HCT116 (cell line): ENCODE measurements at regions not wholly inside any gene's neighbourhood (a gene's known extent, or its start where the extent isn't known, plus 50 kb on each side); places are given as distances from the start of the nearest gene placed in this dataset.

Source experiments
- CTCF ChIP-seq, 3 experiments: fragments of 200-600 bp in 1 of 3; sonication (generic) in 1 of 3; IDR thresholded peaks in 2 of 3; conservative IDR thresholded peaks in 1 of 3; 2 replicates each; pipeline ENCODE4 v1.5.1; 2012 to 2017; ENCODE audit warnings: low read depth in 2 of 3, low read length in 2 of 3, antibody characterized with exemption in 1 of 3, borderline replicate concordance in 1 of 3, control low read depth in 1 of 3, mild to moderate bottlenecking in 1 of 3, mixed read lengths in 1 of 3, mixed run types in 1 of 3, moderate library complexity in 1 of 3; ENCODE audit not compliant: insufficient read depth in 1 of 3
- EGR1 ChIP-seq: IDR thresholded peaks from 2 replicates; pipeline ENCODE4 v1.6.1; 2012; ENCODE audit warnings: low read depth
- YY1 ChIP-seq: IDR thresholded peaks from 2 replicates; pipeline ENCODE4 v1.6.1; 2011; ENCODE audit warnings: low read length, low read depth, moderate library complexity, mild to moderate bottlenecking; ENCODE audit not compliant: insufficient replicate concordance; ENCODE audit errors: extremely low read depth

- no peak for TF ChIP-seq CTCF (IDR thresholded peaks at IDR 0.05 in 2 of 3, conservative IDR thresholded peaks at IDR 0.05 in 1 of 3; ENCODE audit: borderline replicate concordance in 1 of 3, insufficient read depth in 1 of 3, low read depth in 2 of 3, low read length in 2 of 3)
- no peak for TF ChIP-seq EGR1
- no peak for TF ChIP-seq YY1
Observed at GRCh38 chr15:79582650-79583049, 150.5 kb downstream of the MINAR1 start.
